ENCODE measurements at regions not wholly inside any gene's neighbourhood (a gene's known extent, or its start where the extent isn't known, plus 50 kb on each side); places are given as distances from the start of the nearest gene placed in this dataset.
A peak's percentile ranks its signal among the peaks of the same experiment; 100 is the strongest.

DNA sequence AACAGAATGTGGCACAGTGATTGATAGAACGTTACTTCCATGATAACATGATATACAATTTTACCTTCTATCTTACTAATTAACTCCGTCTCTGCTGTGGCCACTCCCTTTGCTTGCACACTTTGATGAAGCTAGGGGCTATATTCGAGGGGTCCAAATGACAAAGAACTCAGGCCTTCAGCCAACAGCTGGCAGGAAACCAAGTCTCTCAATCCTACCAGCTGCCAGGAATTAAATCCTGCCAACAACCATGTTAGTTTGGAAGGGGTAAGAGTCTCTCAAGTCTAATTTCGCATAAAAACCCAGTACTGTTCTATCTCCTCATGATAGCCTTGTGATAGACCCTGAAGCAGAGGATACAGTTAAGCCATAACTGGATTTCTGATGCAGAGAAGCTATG lies 1122.9 kb upstream of the PCDH10 start:
- Histone ChIP-seq H3K4me3 (ENCODE audit: control insufficient read depth in 2 of 3, extremely low read depth in 1 of 3, insufficient read depth in 2 of 3, low read depth in 1 of 3, low read length in 3 of 3) (no peak overlapping the region), H3K27me3 (ENCODE audit: control insufficient read depth, extremely low read depth, insufficient read depth, low read length) (no peaks in the 10 kb centered on the region), H3K4me1 (ENCODE audit: control insufficient read depth, extremely low read depth, insufficient read depth, low read length) (no peaks in the 10 kb centered on the region), H4K20me1 (ENCODE audit: control insufficient read depth, extremely low read depth, insufficient read depth, low read length) (no peaks in the 10 kb centered on the region), H2AFZ (ENCODE audit: control insufficient read depth, low read length) (peak overlapping the region; percentile 85), H3K79me2 (ENCODE audit: control insufficient read depth, insufficient read depth, low read length) (no peaks in the 10 kb centered on the region), H3K4me2 (ENCODE audit: control insufficient read depth, extremely low read depth, insufficient read depth, low read depth, low read length) (no peak overlapping the region), H3K36me3 (ENCODE audit: control insufficient read depth in 2 of 2, extremely low read depth in 1 of 2, insufficient read depth in 2 of 2, low read length in 2 of 2) (no peaks in the 10 kb centered on the region), H3K9me1 (ENCODE audit: control insufficient read depth, extremely low read depth, insufficient read depth, low read length) (no peaks in the 10 kb centered on the region), H3K9ac (ENCODE audit: control insufficient read depth, extremely low read depth, insufficient read depth, low read length) (no peak overlapping the region), H3K27ac (ENCODE audit: control insufficient read depth, insufficient read depth, low read length) (no peak overlapping the region), H3K9me3 (ENCODE audit: control insufficient read depth, low read depth, low read length) (no peaks in the 10 kb centered on the region)
- FAIRE-seq = no peak
- no peak for DNase-seq (ENCODE audit: low read depth, low spot score)
- dilution Hi-C loops (cut with MboI; ENCODE audit: extremely low pct_ligation_motif_present, low sequenced_read_pairs) = no loop called here
- TF ChIP-seq, protein P1, sequence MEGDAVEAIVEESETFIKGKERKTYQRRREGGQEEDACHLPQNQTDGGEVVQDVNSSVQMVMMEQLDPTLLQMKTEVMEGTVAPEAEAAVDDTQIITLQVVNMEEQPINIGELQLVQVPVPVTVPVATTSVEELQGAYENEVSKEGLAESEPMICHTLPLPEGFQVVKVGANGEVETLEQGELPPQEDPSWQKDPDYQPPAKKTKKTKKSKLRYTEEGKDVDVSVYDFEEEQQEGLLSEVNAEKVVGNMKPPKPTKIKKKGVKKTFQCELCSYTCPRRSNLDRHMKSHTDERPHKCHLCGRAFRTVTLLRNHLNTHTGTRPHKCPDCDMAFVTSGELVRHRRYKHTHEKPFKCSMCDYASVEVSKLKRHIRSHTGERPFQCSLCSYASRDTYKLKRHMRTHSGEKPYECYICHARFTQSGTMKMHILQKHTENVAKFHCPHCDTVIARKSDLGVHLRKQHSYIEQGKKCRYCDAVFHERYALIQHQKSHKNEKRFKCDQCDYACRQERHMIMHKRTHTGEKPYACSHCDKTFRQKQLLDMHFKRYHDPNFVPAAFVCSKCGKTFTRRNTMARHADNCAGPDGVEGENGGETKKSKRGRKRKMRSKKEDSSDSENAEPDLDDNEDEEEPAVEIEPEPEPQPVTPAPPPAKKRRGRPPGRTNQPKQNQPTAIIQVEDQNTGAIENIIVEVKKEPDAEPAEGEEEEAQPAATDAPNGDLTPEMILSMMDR (optimal IDR thresholded peaks at IDR 0.05 in 1 of 3, IDR thresholded peaks at IDR 0.05 in 1 of 3, conservative IDR thresholded peaks at IDR 0.05 in 1 of 3; ENCODE audit: extremely low read depth in 1 of 3, insufficient read depth in 2 of 3, low read length in 3 of 3) = no peak
- no peak for TF ChIP-seq EZH2 (IDR thresholded peaks at IDR 0.05; ENCODE audit: low read length)

DNA sequence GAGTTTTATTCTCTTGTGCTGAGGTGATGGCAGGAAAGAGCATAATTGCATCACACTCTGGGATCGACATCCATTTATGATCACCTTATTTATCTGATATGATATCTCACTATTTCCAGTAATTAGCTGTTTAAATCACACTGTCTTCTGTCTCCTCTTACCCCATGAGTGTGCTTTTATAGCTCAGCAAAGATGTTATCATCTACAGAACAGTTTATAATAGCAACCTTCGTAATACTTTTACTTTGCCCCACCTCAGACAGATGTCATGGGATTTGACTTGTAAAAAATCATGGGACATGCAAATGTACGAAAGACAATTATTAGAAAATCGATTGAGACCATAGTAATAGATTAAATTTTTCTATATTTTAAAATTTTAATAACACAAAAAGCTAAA lies 1122.3 kb upstream of the PCDH10 start:
- Histone ChIP-seq H3K4me2 (ENCODE audit: control insufficient read depth, extremely low read depth, insufficient read depth, low read depth, low read length) (peak overlapping the region; percentile 62), H3K27me3 (ENCODE audit: control insufficient read depth, extremely low read depth, insufficient read depth, low read length) (no peaks in the 10 kb centered on the region), H2AFZ (ENCODE audit: control insufficient read depth, low read length) (peak overlapping the region; percentile 85), H3K9me3 (ENCODE audit: control insufficient read depth, low read depth, low read length) (no peaks in the 10 kb centered on the region), H3K36me3 (ENCODE audit: control insufficient read depth in 2 of 2, extremely low read depth in 1 of 2, insufficient read depth in 2 of 2, low read length in 2 of 2) (no peaks in the 10 kb centered on the region), H4K20me1 (ENCODE audit: control insufficient read depth, extremely low read depth, insufficient read depth, low read length) (no peaks in the 10 kb centered on the region), H3K4me1 (ENCODE audit: control insufficient read depth, extremely low read depth, insufficient read depth, low read length) (no peaks in the 10 kb centered on the region), H3K4me3 (ENCODE audit: control insufficient read depth in 2 of 3, extremely low read depth in 1 of 3, insufficient read depth in 2 of 3, low read depth in 1 of 3, low read length in 3 of 3) (no peak overlapping the region), H3K9me1 (ENCODE audit: control insufficient read depth, extremely low read depth, insufficient read depth, low read length) (no peaks in the 10 kb centered on the region), H3K27ac (ENCODE audit: control insufficient read depth, insufficient read depth, low read length) (no peak overlapping the region), H3K79me2 (ENCODE audit: control insufficient read depth, insufficient read depth, low read length) (no peaks in the 10 kb centered on the region), H3K9ac (ENCODE audit: control insufficient read depth, extremely low read depth, insufficient read depth, low read length) (no peak overlapping the region)
- TF ChIP-seq, protein P1 (optimal IDR thresholded peaks at IDR 0.05 in 1 of 3, IDR thresholded peaks at IDR 0.05 in 1 of 3, conservative IDR thresholded peaks at IDR 0.05 in 1 of 3; ENCODE audit: extremely low read depth in 1 of 3, insufficient read depth in 2 of 3, low read length in 3 of 3) = no peak
- no peak for TF ChIP-seq EZH2 (IDR thresholded peaks at IDR 0.05; ENCODE audit: low read length)
- no peak for FAIRE-seq
- DNase-seq (ENCODE audit: low read depth, low spot score) = no peak
- dilution Hi-C loops (cut with MboI; ENCODE audit: extremely low pct_ligation_motif_present, low sequenced_read_pairs) = no loop called here
